ENCODE measurements at regions not wholly inside any gene's neighbourhood (a gene's known extent, or its start where the extent isn't known, plus 50 kb on each side); places are given as distances from the start of the nearest gene placed in this dataset.
A peak's percentile ranks its signal among the peaks of the same experiment; 100 is the strongest.

DNA sequence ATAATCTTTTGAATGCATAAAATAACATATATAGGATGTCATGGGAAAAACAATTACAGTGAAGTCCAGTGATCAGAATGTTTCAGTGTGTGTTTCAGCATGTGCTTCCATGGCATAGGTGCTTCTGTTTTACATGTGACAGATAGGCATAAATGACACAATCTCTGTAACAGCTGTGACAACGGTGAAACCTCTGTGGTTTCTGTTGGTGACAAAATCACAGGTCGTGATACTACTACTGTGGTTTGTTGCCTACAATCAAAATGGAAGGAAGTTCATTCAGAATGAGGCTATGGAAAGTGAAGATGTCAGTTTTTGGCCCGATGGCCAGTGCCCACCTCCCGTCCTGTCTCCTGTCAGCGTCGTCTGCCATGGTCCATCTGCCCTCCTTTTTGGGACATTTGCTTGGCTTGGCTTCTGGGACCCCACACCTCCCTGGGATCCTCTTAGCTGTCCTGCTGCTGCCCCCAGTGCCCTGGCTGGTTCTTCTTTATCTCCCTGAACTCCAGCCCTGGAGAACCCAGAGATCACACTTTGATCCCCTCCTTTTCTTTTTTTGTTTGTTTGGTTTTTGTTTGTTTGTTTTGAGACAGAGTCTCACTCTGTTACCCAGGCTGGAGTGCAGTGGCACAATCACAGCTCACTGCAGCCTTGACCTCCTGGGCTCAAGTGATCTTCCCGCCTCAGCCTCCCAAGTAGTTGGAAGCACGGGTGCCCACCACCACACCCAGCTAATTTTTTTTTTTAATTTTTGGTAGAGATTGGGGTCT, 79.3 kb upstream of the NAA20 start (continued):
- TF ChIP-seq RFXANK (CRISPR knock-in tag; IDR thresholded peaks at IDR 0.05), result no peak
- no peak for TF ChIP-seq KAT8 (CRISPR knock-in tag; IDR thresholded peaks at IDR 0.05)
- TF ChIP-seq, protein P1, sequence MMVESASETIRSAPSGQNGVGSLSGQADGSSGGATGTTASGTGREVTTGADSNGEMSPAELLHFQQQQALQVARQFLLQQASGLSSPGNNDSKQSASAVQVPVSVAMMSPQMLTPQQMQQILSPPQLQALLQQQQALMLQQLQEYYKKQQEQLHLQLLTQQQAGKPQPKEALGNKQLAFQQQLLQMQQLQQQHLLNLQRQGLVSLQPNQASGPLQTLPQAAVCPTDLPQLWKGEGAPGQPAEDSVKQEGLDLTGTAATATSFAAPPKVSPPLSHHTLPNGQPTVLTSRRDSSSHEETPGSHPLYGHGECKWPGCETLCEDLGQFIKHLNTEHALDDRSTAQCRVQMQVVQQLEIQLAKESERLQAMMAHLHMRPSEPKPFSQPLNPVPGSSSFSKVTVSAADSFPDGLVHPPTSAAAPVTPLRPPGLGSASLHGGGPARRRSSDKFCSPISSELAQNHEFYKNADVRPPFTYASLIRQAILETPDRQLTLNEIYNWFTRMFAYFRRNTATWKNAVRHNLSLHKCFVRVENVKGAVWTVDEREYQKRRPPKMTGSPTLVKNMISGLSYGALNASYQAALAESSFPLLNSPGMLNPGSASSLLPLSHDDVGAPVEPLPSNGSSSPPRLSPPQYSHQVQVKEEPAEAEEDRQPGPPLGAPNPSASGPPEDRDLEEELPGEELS (CRISPR knock-in tag; IDR thresholded peaks at IDR 0.05), result 0 out of 2 replicates have a peak, but pooled peaks have one; percentile 30
- 0 out of 2 replicates have a peak, but pooled peaks have one; percentile 19 for TF ChIP-seq GFI1 (CRISPR knock-in tag; IDR thresholded peaks at IDR 0.05; ENCODE audit: borderline replicate concordance)
- TF ChIP-seq ZNF766 (CRISPR knock-in tag; IDR thresholded peaks at IDR 0.05; ENCODE audit: borderline replicate concordance), result no peak
- TF ChIP-seq, protein P2, sequence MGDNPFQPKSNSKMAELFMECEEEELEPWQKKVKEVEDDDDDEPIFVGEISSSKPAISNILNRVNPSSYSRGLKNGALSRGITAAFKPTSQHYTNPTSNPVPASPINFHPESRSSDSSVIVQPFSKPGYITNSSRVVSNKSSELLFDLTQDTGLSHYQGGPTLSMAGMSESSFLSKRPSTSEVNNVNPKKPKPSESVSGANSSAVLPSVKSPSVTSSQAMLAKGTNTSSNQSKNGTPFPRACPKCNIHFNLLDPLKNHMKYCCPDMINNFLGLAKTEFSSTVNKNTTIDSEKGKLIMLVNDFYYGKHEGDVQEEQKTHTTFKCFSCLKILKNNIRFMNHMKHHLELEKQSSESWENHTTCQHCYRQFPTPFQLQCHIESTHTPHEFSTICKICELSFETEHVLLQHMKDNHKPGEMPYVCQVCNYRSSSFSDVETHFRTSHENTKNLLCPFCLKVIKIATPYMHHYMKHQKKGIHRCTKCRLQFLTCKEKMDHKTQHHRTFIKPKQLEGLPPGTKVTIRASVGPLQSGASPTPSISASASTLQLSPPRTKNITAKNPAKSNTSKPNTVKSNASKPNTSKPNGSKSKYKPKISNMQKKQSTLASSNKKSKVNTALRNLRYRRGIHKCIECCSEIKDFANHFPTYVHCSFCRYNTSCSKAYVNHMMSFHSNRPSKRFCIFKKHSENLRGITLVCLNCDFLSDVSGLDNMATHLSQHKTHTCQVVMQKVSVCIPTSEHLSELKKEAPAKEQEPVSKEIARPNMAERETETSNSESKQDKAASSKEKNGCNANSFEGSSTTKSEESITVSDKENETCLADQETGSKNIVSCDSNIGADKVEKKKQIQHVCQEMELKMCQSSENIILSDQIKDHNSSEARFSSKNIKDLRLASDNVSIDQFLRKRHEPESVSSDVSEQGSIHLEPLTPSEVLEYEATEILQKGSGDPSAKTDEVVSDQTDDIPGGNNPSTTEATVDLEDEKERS (CRISPR knock-in tag; IDR thresholded peaks at IDR 0.05), result 0 out of 2 replicates have a peak, but pooled peaks have one; percentile 30
- TF ChIP-seq, protein P3, sequence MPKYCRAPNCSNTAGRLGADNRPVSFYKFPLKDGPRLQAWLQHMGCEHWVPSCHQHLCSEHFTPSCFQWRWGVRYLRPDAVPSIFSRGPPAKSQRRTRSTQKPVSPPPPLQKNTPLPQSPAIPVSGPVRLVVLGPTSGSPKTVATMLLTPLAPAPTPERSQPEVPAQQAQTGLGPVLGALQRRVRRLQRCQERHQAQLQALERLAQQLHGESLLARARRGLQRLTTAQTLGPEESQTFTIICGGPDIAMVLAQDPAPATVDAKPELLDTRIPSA (CRISPR knock-in tag; IDR thresholded peaks at IDR 0.05; ENCODE audit: borderline replicate concordance), result no peak
- TF ChIP-seq GLI4 (CRISPR knock-in tag; IDR thresholded peaks at IDR 0.05; ENCODE audit: borderline replicate concordance), result no peak
- TF ChIP-seq ZFP62 (CRISPR knock-in tag; IDR thresholded peaks at IDR 0.05), result no peak
- TF ChIP-seq, protein P4, sequence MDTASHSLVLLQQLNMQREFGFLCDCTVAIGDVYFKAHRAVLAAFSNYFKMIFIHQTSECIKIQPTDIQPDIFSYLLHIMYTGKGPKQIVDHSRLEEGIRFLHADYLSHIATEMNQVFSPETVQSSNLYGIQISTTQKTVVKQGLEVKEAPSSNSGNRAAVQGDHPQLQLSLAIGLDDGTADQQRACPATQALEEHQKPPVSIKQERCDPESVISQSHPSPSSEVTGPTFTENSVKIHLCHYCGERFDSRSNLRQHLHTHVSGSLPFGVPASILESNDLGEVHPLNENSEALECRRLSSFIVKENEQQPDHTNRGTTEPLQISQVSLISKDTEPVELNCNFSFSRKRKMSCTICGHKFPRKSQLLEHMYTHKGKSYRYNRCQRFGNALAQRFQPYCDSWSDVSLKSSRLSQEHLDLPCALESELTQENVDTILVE (CRISPR knock-in tag; IDR thresholded peaks at IDR 0.05), result no peak
- TF ChIP-seq ZNF777 (CRISPR knock-in tag; IDR thresholded peaks at IDR 0.05), result no peak
- no peak for TF ChIP-seq ZNF350 (CRISPR knock-in tag; IDR thresholded peaks at IDR 0.05; ENCODE audit: borderline replicate concordance, low read depth)

Measured in HepG2 (cell line).